Mesothelial cell of epicardium (in vitro differentiated cells): ENCODE measurements at regions not wholly inside any gene's neighbourhood (a gene's known extent, or its start where the extent isn't known, plus 50 kb on each side); places are given as distances from the start of the nearest gene placed in this dataset.

ENCODE experiments used
- DNase-seq, 2 experiments: peaks; one replicate each; pipeline ENCODE4 v3.0.0; 2021; ENCODE audit warnings: low spot score in 2 of 2; ENCODE audit not compliant: unreplicated experiment in 2 of 2
- H3K27ac Mint-ChIP-seq: 2 replicates; pipeline ENCODE4 v1.8.0; 2021; ENCODE audit warnings: mixed read lengths
- H3K27me3 Mint-ChIP-seq: 2 replicates; pipeline ENCODE4 v1.8.0; 2021; ENCODE audit warnings: low read depth, mixed read lengths
- H3K36me3 Mint-ChIP-seq: 2 replicates; pipeline ENCODE4 v1.8.0; 2021; ENCODE audit warnings: mixed read lengths
- H3K4me1 Mint-ChIP-seq: 2 replicates; pipeline ENCODE4 v1.8.0; 2021; ENCODE audit warnings: mixed read lengths
- H3K4me3 Mint-ChIP-seq: 2 replicates; pipeline ENCODE4 v1.8.0; 2021; ENCODE audit warnings: mild to moderate bottlenecking, moderate library complexity, mixed read lengths
- H3K9me3 Mint-ChIP-seq: 2 replicates; pipeline ENCODE4 v1.8.0; 2021; ENCODE audit warnings: mixed read lengths
- TF ChIP-seq, protein P1 (sequence below): fragments of 200-600 bp; sonication (generic); IDR thresholded peaks from one replicate; pipeline ENCODE4 v1.5.0; 2021; ENCODE audit warnings: antibody characterized with exemption; ENCODE audit not compliant: unreplicated experiment

- TF ChIP-seq, protein P1, sequence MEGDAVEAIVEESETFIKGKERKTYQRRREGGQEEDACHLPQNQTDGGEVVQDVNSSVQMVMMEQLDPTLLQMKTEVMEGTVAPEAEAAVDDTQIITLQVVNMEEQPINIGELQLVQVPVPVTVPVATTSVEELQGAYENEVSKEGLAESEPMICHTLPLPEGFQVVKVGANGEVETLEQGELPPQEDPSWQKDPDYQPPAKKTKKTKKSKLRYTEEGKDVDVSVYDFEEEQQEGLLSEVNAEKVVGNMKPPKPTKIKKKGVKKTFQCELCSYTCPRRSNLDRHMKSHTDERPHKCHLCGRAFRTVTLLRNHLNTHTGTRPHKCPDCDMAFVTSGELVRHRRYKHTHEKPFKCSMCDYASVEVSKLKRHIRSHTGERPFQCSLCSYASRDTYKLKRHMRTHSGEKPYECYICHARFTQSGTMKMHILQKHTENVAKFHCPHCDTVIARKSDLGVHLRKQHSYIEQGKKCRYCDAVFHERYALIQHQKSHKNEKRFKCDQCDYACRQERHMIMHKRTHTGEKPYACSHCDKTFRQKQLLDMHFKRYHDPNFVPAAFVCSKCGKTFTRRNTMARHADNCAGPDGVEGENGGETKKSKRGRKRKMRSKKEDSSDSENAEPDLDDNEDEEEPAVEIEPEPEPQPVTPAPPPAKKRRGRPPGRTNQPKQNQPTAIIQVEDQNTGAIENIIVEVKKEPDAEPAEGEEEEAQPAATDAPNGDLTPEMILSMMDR, result no peak
- peaks cover 6% of the 10 kb centered on the region for H3K9me3 Mint-ChIP-seq
- H3K27ac Mint-ChIP-seq, result no peak overlapping the region
- DNase-seq, result no peak
- H3K4me3 Mint-ChIP-seq, result no peak overlapping the region
- H3K36me3 Mint-ChIP-seq, result no peaks in the 10 kb centered on the region
- H3K27me3 Mint-ChIP-seq, result no peaks in the 10 kb centered on the region
- no peaks in the 10 kb centered on the region for H3K4me1 Mint-ChIP-seq
Measured at GRCh38 chr6:51098246-51098645, 279.6 kb downstream of the TFAP2B start.

- Mint-ChIP-seq H3K4me1 (no peaks in the 10 kb centered on the region), H3K27me3 (no peaks in the 10 kb centered on the region)
- TF ChIP-seq, protein P1, result no peak
Measured at GRCh38 chr6:51098791-51099190, 280.1 kb downstream of the TFAP2B start.

DNA sequence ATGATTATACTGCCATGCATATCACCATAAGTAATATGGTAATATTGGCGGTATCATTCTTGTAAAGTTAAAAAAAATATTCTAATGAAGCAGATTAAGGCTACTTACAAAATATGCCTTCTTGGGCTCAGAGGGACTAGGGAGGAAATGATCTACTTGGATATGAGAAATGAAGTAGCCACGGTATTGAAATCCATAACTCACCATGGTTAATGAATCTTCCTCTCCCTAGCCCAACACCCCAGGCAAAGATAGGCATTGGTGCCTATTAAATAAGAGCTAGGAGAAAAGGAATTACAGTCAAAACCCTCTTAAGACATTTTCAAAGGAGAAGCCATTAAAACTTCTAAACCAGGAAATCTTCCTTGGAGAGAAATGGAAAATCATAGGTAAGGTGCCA is 280.5 kb downstream of the TFAP2B start:
- Mint-ChIP-seq H3K4me3 (no peak overlapping the region), H3K27ac (no peak overlapping the region), H3K9me3 (peaks cover 7% of the 10 kb centered on the region), H3K27me3 (no peaks in the 10 kb centered on the region), H3K36me3 (no peaks in the 10 kb centered on the region), H3K4me1 (no peaks in the 10 kb centered on the region)
- TF ChIP-seq, protein P1, result no peak
- no peak for DNase-seq

More at GRCh38 chr6:51098791-51099190, 280.1 kb downstream of the TFAP2B start:
- DNase-seq, result no peak
- H3K36me3 Mint-ChIP-seq, result no peaks in the 10 kb centered on the region
- H3K27ac Mint-ChIP-seq, result no peak overlapping the region
- H3K9me3 Mint-ChIP-seq, result peaks cover 7% of the 10 kb centered on the region
- H3K4me3 Mint-ChIP-seq, result no peak overlapping the region

DNA sequence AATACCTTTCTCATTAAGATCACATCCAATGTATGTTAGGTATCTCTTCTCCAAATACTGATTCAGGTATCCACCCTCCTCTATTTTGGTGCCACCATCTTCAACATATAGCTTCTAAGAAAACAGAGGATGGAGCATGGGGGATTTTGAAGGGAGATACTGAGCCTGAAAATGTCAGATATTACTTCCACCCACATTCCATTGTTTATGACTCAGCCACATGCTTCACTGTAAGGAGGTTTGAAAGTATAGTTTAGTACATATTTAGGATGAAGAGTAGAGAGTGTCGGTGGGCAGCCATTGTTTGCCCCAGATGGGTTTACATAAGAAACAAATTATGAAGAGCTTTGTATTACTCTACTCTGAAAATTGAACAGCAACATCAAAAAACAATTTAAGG is 286.7 kb downstream of the TFAP2B start:
- Mint-ChIP-seq H3K4me3 (no peak overlapping the region), H3K9me3 (peaks cover 19% of the 10 kb centered on the region), H3K4me1 (no peaks in the 10 kb centered on the region), H3K27me3 (no peaks in the 10 kb centered on the region), H3K36me3 (no peaks in the 10 kb centered on the region), H3K27ac (no peak overlapping the region)
- TF ChIP-seq, protein P1, result no peak
- DNase-seq, result no peak

DNA sequence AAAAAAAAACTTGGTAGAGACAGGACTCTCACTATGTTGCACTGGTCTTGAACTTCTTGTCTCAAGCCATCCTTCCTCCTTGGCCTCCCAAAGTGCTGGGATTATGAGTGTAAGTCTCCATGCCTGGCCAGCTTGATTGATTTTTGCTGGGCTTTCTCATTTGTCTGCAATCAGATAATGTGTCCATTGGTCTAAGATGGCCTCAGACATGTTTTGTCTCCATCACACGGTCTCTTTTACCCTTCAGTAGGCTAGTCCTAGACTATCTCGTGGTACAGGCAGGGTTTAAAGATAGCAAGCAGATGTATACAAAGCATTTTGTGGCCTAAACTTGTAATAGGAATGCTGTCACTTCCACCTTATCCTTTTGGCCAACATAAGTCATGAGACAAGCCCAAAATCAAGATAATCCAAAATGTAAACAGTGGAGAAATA is 289.1 kb downstream of the TFAP2B start:
- no peak overlapping the region for H3K27ac Mint-ChIP-seq
- no peaks in the 10 kb centered on the region for H3K36me3 Mint-ChIP-seq
- TF ChIP-seq, protein P1, result no peak
- peaks cover 5% of the 10 kb centered on the region for H3K4me1 Mint-ChIP-seq
- no peaks in the 10 kb centered on the region for H3K27me3 Mint-ChIP-seq
- peaks cover 19% of the 10 kb centered on the region for H3K9me3 Mint-ChIP-seq
- no peak overlapping the region for H3K4me3 Mint-ChIP-seq
- DNase-seq, result no peak
